Sigmoid colon (tissue), 6 donors: ENCODE measurements at regions not wholly inside any gene's neighbourhood (a gene's known extent, or its start where the extent isn't known, plus 50 kb on each side); places are given as distances from the start of the nearest gene placed in this dataset.

Experiments
- DNase-seq: peaks from one replicate; pipeline ENCODE4 v3.0.0-alpha.2; 2019
- H3K27ac ChIP-seq, 4 donors: fragments of 200-600 bp; sonication (generic); one replicate each; pipeline ENCODE4 v1.5.1; 2016 to 2019; ENCODE audit warnings: mild to moderate bottlenecking in 1 of 4
- H3K27me3 ChIP-seq, 3 donors: fragments of 200-600 bp; sonication (generic); one replicate each; pipeline ENCODE4 v1.5.1; 2019; ENCODE audit warnings: mild to moderate bottlenecking in 1 of 3
- H3K36me3 ChIP-seq, 4 donors: fragments of 200-600 bp; sonication (generic); one replicate each; pipeline ENCODE4 v1.5.1; 2016 to 2019
- H3K4me1 ChIP-seq, 4 donors: fragments of 200-600 bp; sonication (generic); one replicate each; pipeline ENCODE4 v1.5.1; 2017 to 2019
- H3K4me3 ChIP-seq, 4 donors: fragments of 200-600 bp; sonication (generic); one replicate each; pipeline ENCODE4 v1.5.1; 2017 to 2019; ENCODE audit warnings: mild to moderate bottlenecking in 2 of 4, moderate library complexity in 1 of 4
- H3K9me3 ChIP-seq, 4 donors: fragments of 200-600 bp in 3 of 4; sonication (generic) in 3 of 4; one replicate each; pipeline versions ENCODE4 v1.5.1 to v1.6.1; 2013 to 2019
- EP300 ChIP-seq, 4 donors: sonication (generic); formaldehyde crosslinking; IDR thresholded peaks; one replicate each; pipeline ENCODE4 v1.6.1; 2017; ENCODE audit warnings: antibody characterized with exemption in 4 of 4
- POLR2A ChIP-seq, 2 donors: fragments of 450-650 bp; IDR thresholded peaks; one replicate each; pipeline ENCODE4 v1.6.1; 2016; ENCODE audit warnings: antibody characterized with exemption in 2 of 2, mild to moderate bottlenecking in 2 of 2, moderate library complexity in 2 of 2
- POLR2AphosphoS5 ChIP-seq, 4 donors: sonication (generic); formaldehyde crosslinking; IDR thresholded peaks; one replicate each; pipeline ENCODE4 v1.6.1; 2017; ENCODE audit warnings: antibody characterized with exemption in 4 of 4
- WGBS, 2 donors: extraction: QIAGEN DNeasy Blood & Tissue Kit; methylation state at CpG; one replicate each; pipeline ENCODE4 v1.1.7; 2013; 5-methylcytosine and 5-hydroxymethylcytosine counted together
- intact Hi-C: fragments of 100-400 bp; cut with DNase I; formaldehyde crosslinking; loops from one replicate; pipeline ENCODE4 v1.15.1; 2023
- TF ChIP-seq, protein P1 (sequence below), 4 experiments: fragments of 450-650 bp in 3 of 4; fragments of 200-600 bp in 1 of 4; IDR thresholded peaks; one replicate each; pipeline ENCODE4 v1.5.1; 2016 to 2019; ENCODE audit warnings: antibody characterized with exemption in 4 of 4, mild to moderate bottlenecking in 3 of 4, moderate library complexity in 2 of 4
- donor health status: healthy with polysubstance abuse.
- donor health status: healthy.

DNA sequence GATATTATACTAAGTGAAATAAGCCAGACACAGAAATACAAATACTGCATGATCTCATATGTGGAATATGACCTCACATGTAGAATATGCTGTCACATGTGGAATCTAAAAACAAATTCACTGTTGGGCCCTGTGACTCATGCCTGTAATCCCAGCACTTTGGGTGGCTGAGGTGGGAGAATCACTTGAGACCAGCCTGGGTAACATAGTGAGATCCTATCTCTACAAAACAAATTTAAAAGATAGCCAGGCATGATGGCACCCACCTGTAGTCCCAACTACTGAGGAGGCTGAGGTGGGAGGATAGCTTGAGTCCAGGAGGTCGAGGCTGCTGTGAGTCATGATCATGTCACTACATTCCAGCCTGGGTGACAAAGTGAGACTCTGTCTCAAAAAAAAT is 160.3 kb downstream of the PTEN start:
- WGBS, 2 donors, result 88 to 91% methylated on average over 1 of the region's 1 CpG
- TF ChIP-seq, protein P1, sequence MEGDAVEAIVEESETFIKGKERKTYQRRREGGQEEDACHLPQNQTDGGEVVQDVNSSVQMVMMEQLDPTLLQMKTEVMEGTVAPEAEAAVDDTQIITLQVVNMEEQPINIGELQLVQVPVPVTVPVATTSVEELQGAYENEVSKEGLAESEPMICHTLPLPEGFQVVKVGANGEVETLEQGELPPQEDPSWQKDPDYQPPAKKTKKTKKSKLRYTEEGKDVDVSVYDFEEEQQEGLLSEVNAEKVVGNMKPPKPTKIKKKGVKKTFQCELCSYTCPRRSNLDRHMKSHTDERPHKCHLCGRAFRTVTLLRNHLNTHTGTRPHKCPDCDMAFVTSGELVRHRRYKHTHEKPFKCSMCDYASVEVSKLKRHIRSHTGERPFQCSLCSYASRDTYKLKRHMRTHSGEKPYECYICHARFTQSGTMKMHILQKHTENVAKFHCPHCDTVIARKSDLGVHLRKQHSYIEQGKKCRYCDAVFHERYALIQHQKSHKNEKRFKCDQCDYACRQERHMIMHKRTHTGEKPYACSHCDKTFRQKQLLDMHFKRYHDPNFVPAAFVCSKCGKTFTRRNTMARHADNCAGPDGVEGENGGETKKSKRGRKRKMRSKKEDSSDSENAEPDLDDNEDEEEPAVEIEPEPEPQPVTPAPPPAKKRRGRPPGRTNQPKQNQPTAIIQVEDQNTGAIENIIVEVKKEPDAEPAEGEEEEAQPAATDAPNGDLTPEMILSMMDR (IDR thresholded peaks at IDR 0.05), result no peak
- TF ChIP-seq POLR2AphosphoS5 (IDR thresholded peaks at IDR 0.05) (no peak), POLR2A (IDR thresholded peaks at IDR 0.05) (no peak)
- Histone ChIP-seq H3K9me3 (no peaks in the 10 kb centered on the region), H3K27ac (no peak overlapping the region), H3K36me3 (no peaks in the 10 kb centered on the region), H3K27me3 (no peaks in the 10 kb centered on the region), H3K4me1 (no peaks in the 10 kb centered on the region), H3K4me3 (no peak overlapping the region)
- DNase-seq, result no peak
- intact Hi-C loops, result no loop called here

DNA sequence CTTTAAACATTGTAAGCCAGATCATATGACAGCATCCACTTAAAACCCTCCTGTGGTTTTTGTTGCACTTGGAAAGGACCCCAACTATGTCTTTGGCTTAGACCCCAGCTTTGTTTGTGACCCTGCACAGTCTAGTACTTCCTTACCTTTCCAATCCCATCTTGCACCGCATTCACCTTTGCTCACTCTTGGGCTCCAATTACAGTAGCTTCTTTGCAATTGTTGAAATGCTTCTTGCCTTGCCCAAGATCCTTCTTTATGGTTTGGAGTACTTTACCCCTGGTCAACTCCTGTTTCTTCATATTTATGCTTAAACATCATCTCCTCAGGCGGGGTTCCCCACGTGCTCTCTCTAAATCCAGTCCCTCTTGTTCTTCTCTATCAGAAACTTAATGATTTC is 162.6 kb downstream of the PTEN start:
- TF ChIP-seq EP300 (IDR thresholded peaks at IDR 0.05), result no peak
- no peak for TF ChIP-seq POLR2AphosphoS5 (IDR thresholded peaks at IDR 0.05)
- TF ChIP-seq, protein P1 (IDR thresholded peaks at IDR 0.05), result no peak
- TF ChIP-seq POLR2A (IDR thresholded peaks at IDR 0.05), result no peak
- Histone ChIP-seq H3K4me1 (no peaks in the 10 kb centered on the region), H3K9me3 (no peaks in the 10 kb centered on the region), H3K27ac (no peak overlapping the region), H3K27me3 (no peaks in the 10 kb centered on the region), H3K36me3 (no peaks in the 10 kb centered on the region), H3K4me3 (no peak overlapping the region)
- DNase-seq, result no peak
- intact Hi-C loops, result no loop called here
- WGBS, 2 donors, result 95% methylated on average over 3 of the region's 3 CpGs

DNA sequence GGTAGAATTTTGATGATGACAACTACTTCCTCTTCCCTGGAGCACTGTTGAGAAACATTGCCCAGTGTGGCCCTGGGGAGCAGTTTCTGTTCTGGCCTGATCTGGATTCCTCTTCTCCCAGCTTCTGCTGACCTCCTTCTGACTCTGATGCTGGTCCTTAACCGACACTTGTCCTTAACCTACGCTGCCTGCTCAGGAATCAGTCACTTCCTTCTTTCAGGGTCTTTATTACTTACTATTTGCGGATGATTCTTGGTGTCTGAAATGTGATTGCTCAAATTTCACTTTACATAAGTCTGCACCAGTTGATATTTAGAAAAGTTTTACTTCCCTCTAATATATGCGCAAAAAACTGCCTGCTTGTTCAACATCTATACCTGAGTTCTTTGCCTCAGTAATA is 164.1 kb downstream of the PTEN start:
- Histone ChIP-seq H3K27ac (no peak overlapping the region), H3K4me1 (no peaks in the 10 kb centered on the region), H3K36me3 (no peaks in the 10 kb centered on the region), H3K9me3 (no peaks in the 10 kb centered on the region), H3K27me3 (no peaks in the 10 kb centered on the region), H3K4me3 (no peak overlapping the region)
- intact Hi-C loops, result no loop called here
- DNase-seq, result no peak
- 66 to 93% methylated on average over 4 of the region's 4 CpGs for WGBS, 2 donors
- TF ChIP-seq EP300 (IDR thresholded peaks at IDR 0.05) (no peak), POLR2A (IDR thresholded peaks at IDR 0.05) (no peak), POLR2AphosphoS5 (IDR thresholded peaks at IDR 0.05) (no peak)
- TF ChIP-seq, protein P1 (IDR thresholded peaks at IDR 0.05), result no peak

DNA sequence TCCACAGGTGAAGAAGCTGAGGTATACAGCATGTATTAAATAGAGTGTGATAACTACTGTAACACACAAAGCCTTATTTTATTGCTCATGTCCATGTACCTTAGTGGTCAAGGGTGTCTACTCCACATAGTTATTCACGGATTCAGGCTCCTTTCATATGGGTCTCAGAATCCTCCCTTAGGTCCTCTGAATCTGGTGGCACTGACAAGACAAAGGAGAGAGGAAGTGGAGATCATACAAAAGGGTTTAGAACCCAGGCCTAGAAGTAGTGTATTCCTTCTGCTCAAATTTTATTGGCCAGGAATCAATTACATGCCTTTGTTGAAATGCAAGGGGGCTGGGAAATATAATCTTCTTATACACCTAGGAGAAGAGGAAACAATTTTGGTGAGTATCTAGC is 164.6 kb downstream of the PTEN start:
- DNase-seq, result no peak
- 89 to 90% methylated on average over 1 of the region's 1 CpG for WGBS, 2 donors
- Histone ChIP-seq H3K9me3 (no peaks in the 10 kb centered on the region), H3K4me3 (no peak overlapping the region), H3K36me3 (no peaks in the 10 kb centered on the region), H3K4me1 (no peaks in the 10 kb centered on the region), H3K27ac (no peak overlapping the region), H3K27me3 (no peaks in the 10 kb centered on the region)
- intact Hi-C loops, result no loop called here
- TF ChIP-seq, protein P1 (IDR thresholded peaks at IDR 0.05), result no peak
- no peak for TF ChIP-seq POLR2A (IDR thresholded peaks at IDR 0.05)
- TF ChIP-seq POLR2AphosphoS5 (IDR thresholded peaks at IDR 0.05), result no peak
- TF ChIP-seq EP300 (IDR thresholded peaks at IDR 0.05), result no peak

DNA sequence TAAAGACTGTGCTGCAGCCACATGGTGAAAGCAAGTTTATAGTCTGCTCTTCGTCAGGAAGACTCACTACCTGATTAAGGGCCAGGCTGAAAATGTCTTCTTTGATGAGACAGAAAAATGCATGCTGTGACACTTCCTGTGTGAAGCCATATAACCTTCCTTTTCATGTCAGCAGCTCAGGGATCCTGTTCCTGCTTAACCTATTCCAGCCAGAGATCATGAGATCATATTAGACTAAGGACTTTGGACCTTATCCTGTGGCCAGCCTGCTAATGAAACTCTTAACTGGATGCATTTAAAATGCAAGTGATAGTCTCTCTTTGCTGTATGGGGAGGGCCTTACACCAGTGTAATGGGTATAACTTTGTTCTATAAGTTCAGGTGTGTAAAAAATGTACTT is 165.2 kb downstream of the PTEN start:
- intact Hi-C loops, result no loop called here
- Histone ChIP-seq H3K27ac (no peak overlapping the region), H3K9me3 (no peaks in the 10 kb centered on the region), H3K4me1 (no peaks in the 10 kb centered on the region), H3K36me3 (no peaks in the 10 kb centered on the region), H3K27me3 (no peaks in the 10 kb centered on the region), H3K4me3 (no peak overlapping the region)
- DNase-seq, result no peak
- TF ChIP-seq POLR2A (IDR thresholded peaks at IDR 0.05) (no peak), EP300 (IDR thresholded peaks at IDR 0.05) (no peak), POLR2AphosphoS5 (IDR thresholded peaks at IDR 0.05) (no peak)
- TF ChIP-seq, protein P1 (IDR thresholded peaks at IDR 0.05), result no peak
- 16 to 35% methylated on average over 1 of the region's 1 CpG for WGBS, 2 donors
